ENCODE measurements at regions not wholly inside any gene's neighbourhood (a gene's known extent, or its start where the extent isn't known, plus 50 kb on each side); places are given as distances from the start of the nearest gene placed in this dataset.

- TF ChIP-seq CTCF (IDR thresholded peaks at IDR 0.05): no peak
Measured at GRCh38 chr18:78782951-78783563, 196.6 kb upstream of the SALL3 start.

GRCh38 chr18:78783564-78783960 is 196.1 kb upstream of the SALL3 start:
- no peak for TF ChIP-seq CTCF (IDR thresholded peaks at IDR 0.05)

- TF ChIP-seq CTCF (IDR thresholded peaks at IDR 0.05): no peak
Measured at GRCh38 chr18:78784861-78785260, 194.8 kb upstream of the SALL3 start.

- no peak for TF ChIP-seq CTCF (IDR thresholded peaks at IDR 0.05)
Measured at GRCh38 chr18:78785706-78786105, 193.9 kb upstream of the SALL3 start.

GRCh38 chr18:78786776-78787175 is 192.8 kb upstream of the SALL3 start:
- no peak for TF ChIP-seq CTCF (IDR thresholded peaks at IDR 0.05)

- TF ChIP-seq CTCF (IDR thresholded peaks at IDR 0.05): no peak
Measured at GRCh38 chr18:78787751-78788150, 191.9 kb upstream of the SALL3 start.

- no peak for TF ChIP-seq CTCF (IDR thresholded peaks at IDR 0.05)
Measured at GRCh38 chr18:78788161-78788560, 191.5 kb upstream of the SALL3 start.

- no peak for TF ChIP-seq CTCF (IDR thresholded peaks at IDR 0.05)
Measured at GRCh38 chr18:78789850-78790249, 189.8 kb upstream of the SALL3 start.

All from LNCAP (cell line).